ENCODE measurements at regions not wholly inside any gene's neighbourhood (a gene's known extent, or its start where the extent isn't known, plus 50 kb on each side); places are given as distances from the start of the nearest gene placed in this dataset.

DNA sequence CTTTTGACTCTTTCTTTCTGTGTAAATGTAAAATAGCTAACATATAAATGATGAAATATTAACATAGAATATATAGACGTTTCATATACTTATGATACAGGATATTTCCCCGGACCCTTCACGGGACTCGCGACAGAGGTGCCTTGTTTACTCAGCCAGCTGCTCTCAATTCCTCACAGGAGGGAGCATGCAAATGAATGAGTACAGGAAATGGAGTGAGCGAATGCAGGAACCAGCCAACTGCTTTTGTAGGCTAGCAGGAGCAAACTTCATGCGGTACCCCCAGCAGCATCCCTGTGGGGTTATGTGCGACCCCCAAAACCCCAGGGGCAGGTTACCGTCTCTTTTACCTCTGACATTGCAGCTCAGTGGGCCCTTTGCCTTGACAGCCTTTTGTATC is 110.3 kb upstream of the PDHA2 start:
- Histone ChIP-seq H3K4me2 (ENCODE audit: low read length) (no peak overlapping the region), H3K4me1 (ENCODE audit: insufficient read depth, low read length) (0 out of 2 replicates have a peak, but pooled peaks cover 6% of the 10 kb centered on the region), H3F3A (ENCODE audit: low read length, unreplicated experiment) (no peaks in the 10 kb centered on the region), H3K27me3 (ENCODE audit: low read length) (no peaks in the 10 kb centered on the region), H2AFZ (ENCODE audit: low read length) (no peak overlapping the region), H3K27ac (ENCODE audit: low read length) (no peak overlapping the region), H3K4me3 (ENCODE audit: low read length) (no peak overlapping the region), H3K79me2 (ENCODE audit: low read length) (no peaks in the 10 kb centered on the region), H4K20me1 (ENCODE audit: low read length) (no peaks in the 10 kb centered on the region), H3K9me2 (replicated peaks; ENCODE audit: low read length) (no peaks in the 10 kb centered on the region), H3K9ac (ENCODE audit: low read length) (no peak overlapping the region), H3K9me3 (ENCODE audit: low read length) (no peaks in the 10 kb centered on the region), H3K36me3 (ENCODE audit: low read depth, low read length) (no peaks in the 10 kb centered on the region)
- ChIA-PET POLR2A (ENCODE audit: unreplicated experiment) (no interaction called here), CTCF (no interaction called here)
- BruUV-seq (replicated peaks): no TSS peak
- DNase-seq (no peak), ATAC-seq (no peak)
- intact Hi-C loops (cut with micrococcal nuclease): no loop called here
- TF ChIP-seq EZH2phosphoT487 (IDR thresholded peaks at IDR 0.05; ENCODE audit: borderline replicate concordance, low read length) (no peak), EZH2 (IDR thresholded peaks at IDR 0.05; ENCODE audit: low read length, unreplicated experiment) (no peak)
- TF ChIP-seq, protein P1, sequence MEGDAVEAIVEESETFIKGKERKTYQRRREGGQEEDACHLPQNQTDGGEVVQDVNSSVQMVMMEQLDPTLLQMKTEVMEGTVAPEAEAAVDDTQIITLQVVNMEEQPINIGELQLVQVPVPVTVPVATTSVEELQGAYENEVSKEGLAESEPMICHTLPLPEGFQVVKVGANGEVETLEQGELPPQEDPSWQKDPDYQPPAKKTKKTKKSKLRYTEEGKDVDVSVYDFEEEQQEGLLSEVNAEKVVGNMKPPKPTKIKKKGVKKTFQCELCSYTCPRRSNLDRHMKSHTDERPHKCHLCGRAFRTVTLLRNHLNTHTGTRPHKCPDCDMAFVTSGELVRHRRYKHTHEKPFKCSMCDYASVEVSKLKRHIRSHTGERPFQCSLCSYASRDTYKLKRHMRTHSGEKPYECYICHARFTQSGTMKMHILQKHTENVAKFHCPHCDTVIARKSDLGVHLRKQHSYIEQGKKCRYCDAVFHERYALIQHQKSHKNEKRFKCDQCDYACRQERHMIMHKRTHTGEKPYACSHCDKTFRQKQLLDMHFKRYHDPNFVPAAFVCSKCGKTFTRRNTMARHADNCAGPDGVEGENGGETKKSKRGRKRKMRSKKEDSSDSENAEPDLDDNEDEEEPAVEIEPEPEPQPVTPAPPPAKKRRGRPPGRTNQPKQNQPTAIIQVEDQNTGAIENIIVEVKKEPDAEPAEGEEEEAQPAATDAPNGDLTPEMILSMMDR (conservative IDR thresholded peaks at IDR 0.05; ENCODE audit: low read depth, low read length): no peak

DNA sequence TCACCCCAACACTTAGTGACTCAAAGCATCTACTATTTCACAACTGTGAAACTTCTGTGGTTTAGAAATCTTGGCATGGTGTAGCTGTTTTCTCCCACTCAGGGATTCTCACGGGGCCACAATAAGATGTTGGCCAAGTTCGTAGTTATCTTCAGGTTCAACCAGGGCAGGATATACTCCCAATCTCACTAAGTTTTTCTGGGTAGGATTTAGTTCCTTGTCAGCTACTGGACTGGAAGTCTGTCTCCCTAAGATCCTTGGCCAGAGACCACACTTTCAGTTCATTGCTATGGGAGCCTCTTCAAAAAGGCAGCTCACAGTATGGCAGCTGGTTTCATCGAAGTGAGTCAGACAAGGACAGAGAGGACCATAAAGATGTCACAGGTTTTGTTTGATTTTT is 111.7 kb upstream of the PDHA2 start:
- no peaks in the 10 kb centered on the region for H3K36me3 ChIP-seq (ENCODE audit: low read depth, low read length)
- H3K27ac ChIP-seq (ENCODE audit: low read length): 0 out of 2 replicates have a peak overlapping the region, but pooled peaks have one; percentile 10
- no peak overlapping the region for H3K4me3 ChIP-seq (ENCODE audit: low read length)
- DNase-seq (no peak), ATAC-seq (no peak)
- BruUV-seq (replicated peaks): no TSS peak
- TF ChIP-seq EZH2phosphoT487 (IDR thresholded peaks at IDR 0.05; ENCODE audit: borderline replicate concordance, low read length) (no peak), EZH2 (IDR thresholded peaks at IDR 0.05; ENCODE audit: low read length, unreplicated experiment) (no peak)
- TF ChIP-seq, protein P1 (conservative IDR thresholded peaks at IDR 0.05; ENCODE audit: low read depth, low read length): no peak
- H3K27me3 ChIP-seq (ENCODE audit: low read length): no peaks in the 10 kb centered on the region
- no peaks in the 10 kb centered on the region for H4K20me1 ChIP-seq (ENCODE audit: low read length)
- intact Hi-C loops (cut with micrococcal nuclease): no loop called here
- H3K9me2 ChIP-seq (replicated peaks; ENCODE audit: low read length): no peaks in the 10 kb centered on the region
- H3F3A ChIP-seq (ENCODE audit: low read length, unreplicated experiment): no peaks in the 10 kb centered on the region
- ChIA-PET CTCF (no interaction called here), POLR2A (ENCODE audit: unreplicated experiment) (no interaction called here)
- H3K4me1 ChIP-seq (ENCODE audit: insufficient read depth, low read length): 0 out of 2 replicates have a peak, but pooled peaks cover 6% of the 10 kb centered on the region
- no peak overlapping the region for H3K4me2 ChIP-seq (ENCODE audit: low read length)
- no peaks in the 10 kb centered on the region for H3K79me2 ChIP-seq (ENCODE audit: low read length)
- no peak overlapping the region for H3K9ac ChIP-seq (ENCODE audit: low read length)
- H3K9me3 ChIP-seq (ENCODE audit: low read length): no peaks in the 10 kb centered on the region
- no peak overlapping the region for H2AFZ ChIP-seq (ENCODE audit: low read length)

DNA sequence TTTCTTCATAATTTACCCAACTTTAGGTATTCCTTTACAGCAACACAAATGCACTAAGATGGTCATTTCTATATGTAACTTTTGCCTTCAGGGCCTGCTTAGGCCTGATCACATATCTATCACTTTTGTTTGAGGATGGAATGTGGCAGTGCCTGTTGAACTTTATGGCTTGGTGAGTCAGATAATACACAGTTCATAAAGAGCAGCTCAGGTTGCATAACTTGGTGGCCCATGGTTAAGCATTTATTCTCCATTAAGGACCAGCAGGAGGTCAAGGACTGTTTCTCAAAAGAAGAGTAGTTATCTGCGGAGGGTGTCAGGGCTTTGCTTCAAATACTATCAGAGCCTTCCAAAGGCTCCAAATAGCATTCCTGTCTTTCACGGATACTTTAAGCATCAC is 124.1 kb upstream of the PDHA2 start:
- Histone ChIP-seq H3K27me3 (ENCODE audit: low read length) (no peaks in the 10 kb centered on the region), H3K79me2 (ENCODE audit: low read length) (no peaks in the 10 kb centered on the region), H3K4me2 (ENCODE audit: low read length) (peak overlapping the region; percentile 21), H3F3A (ENCODE audit: low read length, unreplicated experiment) (no peaks in the 10 kb centered on the region), H2AFZ (ENCODE audit: low read length) (no peak overlapping the region), H3K4me1 (ENCODE audit: insufficient read depth, low read length) (peaks cover 19% of the 10 kb centered on the region), H3K36me3 (ENCODE audit: low read depth, low read length) (no peaks in the 10 kb centered on the region), H3K9me3 (ENCODE audit: low read length) (no peaks in the 10 kb centered on the region), H3K27ac (ENCODE audit: low read length) (peak overlapping the region; percentile 44; the same call in 1 of the 2 replicates), H3K4me3 (ENCODE audit: low read length) (no peak overlapping the region), H3K9me2 (replicated peaks; ENCODE audit: low read length) (no peaks in the 10 kb centered on the region), H4K20me1 (ENCODE audit: low read length) (no peaks in the 10 kb centered on the region), H3K9ac (ENCODE audit: low read length) (no peak overlapping the region)
- intact Hi-C loops (cut with micrococcal nuclease): no loop called here
- CTCF ChIA-PET: no interaction called here
- POLR2A ChIA-PET (ENCODE audit: unreplicated experiment): interaction anchor here (0.8 kb wide), 1 partner anchor 301 kb away, joined by 5 read pairs; no protein-coding TSS in a partner anchor
- peak; percentile 69 for DNase-seq
- peak; percentile 97 for ATAC-seq
- TF ChIP-seq EZH2 (IDR thresholded peaks at IDR 0.05; ENCODE audit: low read length, unreplicated experiment): no peak
- TF ChIP-seq EZH2phosphoT487 (IDR thresholded peaks at IDR 0.05; ENCODE audit: borderline replicate concordance, low read length): no peak
- TF ChIP-seq, protein P1 (conservative IDR thresholded peaks at IDR 0.05; ENCODE audit: low read depth, low read length): no peak
- no TSS peak for BruUV-seq (replicated peaks)
